GM19035 (cell line): ENCODE measurements at regions not wholly inside any gene's neighbourhood (a gene's known extent, or its start where the extent isn't known, plus 50 kb on each side); places are given as distances from the start of the nearest gene placed in this dataset.

Experiments used
- ATAC-seq: cut with Tn5 transposase; IDR thresholded peaks from one replicate; pipeline ENCODE4 v1.9.1; 2021; ENCODE audit not compliant: unreplicated experiment

GRCh38 chr13:106917673-106918556 is 350.0 kb upstream of the ARGLU1 start:
- ATAC-seq: peak; percentile 97

GRCh38 chr13:106917024-106917571 is 349.2 kb upstream of the ARGLU1 start:
- peak; percentile 4 for ATAC-seq

GRCh38 chr13:106916329-106916976 is 348.5 kb upstream of the ARGLU1 start:
- no peak for ATAC-seq

- ATAC-seq: no peak
Observed at GRCh38 chr13:106915146-106915545, 347.2 kb upstream of the ARGLU1 start.

GRCh38 chr13:106911627-106912026 is 343.7 kb upstream of the ARGLU1 start:
- ATAC-seq: no peak

GRCh38 chr13:106911020-106911419 is 343.1 kb upstream of the ARGLU1 start:
- ATAC-seq: no peak

- no peak for ATAC-seq
Observed at GRCh38 chr13:106906426-106906996, 338.6 kb upstream of the ARGLU1 start.

GRCh38 chr13:106905380-106906162 is 337.6 kb upstream of the ARGLU1 start:
- ATAC-seq: no peak

- ATAC-seq: no peak
Observed at GRCh38 chr13:106899442-106899841, 331.5 kb upstream of the ARGLU1 start.

GRCh38 chr13:106898231-106898630 is 330.3 kb upstream of the ARGLU1 start:
- no peak for ATAC-seq

- no peak for ATAC-seq
Observed at GRCh38 chr13:106888148-106888547, 320.2 kb upstream of the ARGLU1 start.

- ATAC-seq: no peak
Observed at GRCh38 chr13:106887686-106888085, 319.7 kb upstream of the ARGLU1 start.

- ATAC-seq: no peak
Observed at GRCh38 chr13:106883976-106884375, 316.0 kb upstream of the ARGLU1 start.

- ATAC-seq: no peak
Observed at GRCh38 chr13:106882246-106882645, 314.3 kb upstream of the ARGLU1 start.

GRCh38 chr13:106879806-106880205 is 311.9 kb upstream of the ARGLU1 start:
- ATAC-seq: no peak

GRCh38 chr13:106874323-106874722 is 306.4 kb upstream of the ARGLU1 start:
- ATAC-seq: no peak

- ATAC-seq: no peak
Observed at GRCh38 chr13:106873810-106874209, 305.9 kb upstream of the ARGLU1 start.

- no peak for ATAC-seq
Observed at GRCh38 chr13:106867249-106867648, 299.3 kb upstream of the ARGLU1 start.

GRCh38 chr13:106865716-106866440 is 297.9 kb upstream of the ARGLU1 start:
- no peak for ATAC-seq

GRCh38 chr13:106859533-106859904 is 291.6 kb upstream of the ARGLU1 start:
- no peak for ATAC-seq
